ENCODE measurements at regions not wholly inside any gene's neighbourhood (a gene's known extent, or its start where the extent isn't known, plus 50 kb on each side); places are given as distances from the start of the nearest gene placed in this dataset.

- no peak overlapping the region for H3K4me3 ChIP-seq (ENCODE audit: low read depth, low read length)
- TF ChIP-seq CTCF (IDR thresholded peaks at IDR 0.05; ENCODE audit: borderline replicate concordance, insufficient read depth, low read depth, low read length): no peak
Observed at GRCh38 chr2:67260343-67261277, 136.5 kb upstream of the ETAA1 start.

GRCh38 chr2:67267241-67267640 is 129.9 kb upstream of the ETAA1 start:
- no peak for TF ChIP-seq CTCF (IDR thresholded peaks at IDR 0.05; ENCODE audit: borderline replicate concordance, insufficient read depth, low read depth, low read length)
- H3K4me3 ChIP-seq (ENCODE audit: low read depth, low read length): no peak overlapping the region

- no peak overlapping the region for H3K4me3 ChIP-seq (ENCODE audit: low read depth, low read length)
Observed at GRCh38 chr2:67268797-67269196, 128.3 kb upstream of the ETAA1 start.

GRCh38 chr2:67272195-67272594 is 124.9 kb upstream of the ETAA1 start:
- TF ChIP-seq CTCF (IDR thresholded peaks at IDR 0.05; ENCODE audit: borderline replicate concordance, insufficient read depth, low read depth, low read length): no peak
- H3K4me3 ChIP-seq (ENCODE audit: low read depth, low read length): no peak overlapping the region

More at GRCh38 chr2:67268797-67269196, 128.3 kb upstream of the ETAA1 start:
- TF ChIP-seq CTCF (IDR thresholded peaks at IDR 0.05; ENCODE audit: borderline replicate concordance, insufficient read depth, low read depth, low read length): no peak

GRCh38 chr2:67277450-67277849 is 119.7 kb upstream of the ETAA1 start:
- no peak for TF ChIP-seq CTCF (IDR thresholded peaks at IDR 0.05; ENCODE audit: borderline replicate concordance, insufficient read depth, low read depth, low read length)
- H3K4me3 ChIP-seq (ENCODE audit: low read depth, low read length): no peak overlapping the region

GRCh38 chr2:67281101-67281500 is 116.0 kb upstream of the ETAA1 start:
- H3K4me3 ChIP-seq (ENCODE audit: low read depth, low read length): no peak overlapping the region
- no peak for TF ChIP-seq CTCF (IDR thresholded peaks at IDR 0.05; ENCODE audit: borderline replicate concordance, insufficient read depth, low read depth, low read length)

- TF ChIP-seq CTCF (IDR thresholded peaks at IDR 0.05; ENCODE audit: borderline replicate concordance, insufficient read depth, low read depth, low read length): no peak
Observed at GRCh38 chr2:67283641-67284040, 113.5 kb upstream of the ETAA1 start.

More at GRCh38 chr2:67283641-67284040, 113.5 kb upstream of the ETAA1 start:
- no peak overlapping the region for H3K4me3 ChIP-seq (ENCODE audit: low read depth, low read length)
